ENCODE measurements at regions not wholly inside any gene's neighbourhood (a gene's known extent, or its start where the extent isn't known, plus 50 kb on each side); places are given as distances from the start of the nearest gene placed in this dataset.

DNA sequence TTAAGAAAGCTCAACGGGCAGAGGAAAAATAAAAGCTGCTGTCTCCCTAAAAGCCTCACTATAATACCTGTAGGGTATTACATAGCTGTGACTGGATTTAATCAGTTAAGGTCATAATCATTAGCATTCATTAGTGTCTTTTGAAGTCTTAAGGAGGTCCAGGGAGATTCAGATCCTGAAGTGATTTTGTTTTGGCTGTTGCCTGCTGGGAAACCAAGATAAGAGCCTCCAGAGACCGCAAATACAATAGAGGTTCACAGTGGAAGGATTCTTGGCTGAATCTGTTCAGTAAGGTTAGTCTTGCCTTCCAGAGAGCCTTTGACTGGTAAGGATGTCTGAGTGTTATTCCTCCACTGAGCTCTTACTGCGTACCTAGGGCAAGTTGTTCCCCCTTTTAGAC is 54.0 kb upstream of the TNFRSF19 start:
- TF ChIP-seq EZH2 (IDR thresholded peaks at IDR 0.05; ENCODE audit: insufficient read depth, poor library complexity, severe bottlenecking) = no peak
- TF ChIP-seq EZH2phosphoT487 (IDR thresholded peaks at IDR 0.05; ENCODE audit: insufficient read depth, low read depth) = no peak

Measured in GM23248 (cell line).